ENCODE measurements at regions not wholly inside any gene's neighbourhood (a gene's known extent, or its start where the extent isn't known, plus 50 kb on each side); places are given as distances from the start of the nearest gene placed in this dataset.
"Not testable (repeated sequence)": the region's sequence is repeated elsewhere in the genome, so short reads cannot be mapped to it uniquely, and the experiment has no call there.

- no peak for TF ChIP-seq SMC3 (conservative IDR thresholded peaks at IDR 0.05; ENCODE audit: poor library complexity)
- no peak for TF ChIP-seq MXI1 (conservative IDR thresholded peaks at IDR 0.05; ENCODE audit: poor library complexity, severe bottlenecking)
- no peak for TF ChIP-seq RAD21 (conservative IDR thresholded peaks at IDR 0.05)
- no peak for TF ChIP-seq TAF1 (IDR thresholded peaks at IDR 0.05; ENCODE audit: low read depth)
- TF ChIP-seq, protein P1, sequence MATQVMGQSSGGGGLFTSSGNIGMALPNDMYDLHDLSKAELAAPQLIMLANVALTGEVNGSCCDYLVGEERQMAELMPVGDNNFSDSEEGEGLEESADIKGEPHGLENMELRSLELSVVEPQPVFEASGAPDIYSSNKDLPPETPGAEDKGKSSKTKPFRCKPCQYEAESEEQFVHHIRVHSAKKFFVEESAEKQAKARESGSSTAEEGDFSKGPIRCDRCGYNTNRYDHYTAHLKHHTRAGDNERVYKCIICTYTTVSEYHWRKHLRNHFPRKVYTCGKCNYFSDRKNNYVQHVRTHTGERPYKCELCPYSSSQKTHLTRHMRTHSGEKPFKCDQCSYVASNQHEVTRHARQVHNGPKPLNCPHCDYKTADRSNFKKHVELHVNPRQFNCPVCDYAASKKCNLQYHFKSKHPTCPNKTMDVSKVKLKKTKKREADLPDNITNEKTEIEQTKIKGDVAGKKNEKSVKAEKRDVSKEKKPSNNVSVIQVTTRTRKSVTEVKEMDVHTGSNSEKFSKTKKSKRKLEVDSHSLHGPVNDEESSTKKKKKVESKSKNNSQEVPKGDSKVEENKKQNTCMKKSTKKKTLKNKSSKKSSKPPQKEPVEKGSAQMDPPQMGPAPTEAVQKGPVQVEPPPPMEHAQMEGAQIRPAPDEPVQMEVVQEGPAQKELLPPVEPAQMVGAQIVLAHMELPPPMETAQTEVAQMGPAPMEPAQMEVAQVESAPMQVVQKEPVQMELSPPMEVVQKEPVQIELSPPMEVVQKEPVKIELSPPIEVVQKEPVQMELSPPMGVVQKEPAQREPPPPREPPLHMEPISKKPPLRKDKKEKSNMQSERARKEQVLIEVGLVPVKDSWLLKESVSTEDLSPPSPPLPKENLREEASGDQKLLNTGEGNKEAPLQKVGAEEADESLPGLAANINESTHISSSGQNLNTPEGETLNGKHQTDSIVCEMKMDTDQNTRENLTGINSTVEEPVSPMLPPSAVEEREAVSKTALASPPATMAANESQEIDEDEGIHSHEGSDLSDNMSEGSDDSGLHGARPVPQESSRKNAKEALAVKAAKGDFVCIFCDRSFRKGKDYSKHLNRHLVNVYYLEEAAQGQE (IDR thresholded peaks at IDR 0.05; ENCODE audit: borderline replicate concordance), result no peak
- TF ChIP-seq POLR2AphosphoS5 (IDR thresholded peaks at IDR 0.05), result no peak
- TF ChIP-seq, protein P2, sequence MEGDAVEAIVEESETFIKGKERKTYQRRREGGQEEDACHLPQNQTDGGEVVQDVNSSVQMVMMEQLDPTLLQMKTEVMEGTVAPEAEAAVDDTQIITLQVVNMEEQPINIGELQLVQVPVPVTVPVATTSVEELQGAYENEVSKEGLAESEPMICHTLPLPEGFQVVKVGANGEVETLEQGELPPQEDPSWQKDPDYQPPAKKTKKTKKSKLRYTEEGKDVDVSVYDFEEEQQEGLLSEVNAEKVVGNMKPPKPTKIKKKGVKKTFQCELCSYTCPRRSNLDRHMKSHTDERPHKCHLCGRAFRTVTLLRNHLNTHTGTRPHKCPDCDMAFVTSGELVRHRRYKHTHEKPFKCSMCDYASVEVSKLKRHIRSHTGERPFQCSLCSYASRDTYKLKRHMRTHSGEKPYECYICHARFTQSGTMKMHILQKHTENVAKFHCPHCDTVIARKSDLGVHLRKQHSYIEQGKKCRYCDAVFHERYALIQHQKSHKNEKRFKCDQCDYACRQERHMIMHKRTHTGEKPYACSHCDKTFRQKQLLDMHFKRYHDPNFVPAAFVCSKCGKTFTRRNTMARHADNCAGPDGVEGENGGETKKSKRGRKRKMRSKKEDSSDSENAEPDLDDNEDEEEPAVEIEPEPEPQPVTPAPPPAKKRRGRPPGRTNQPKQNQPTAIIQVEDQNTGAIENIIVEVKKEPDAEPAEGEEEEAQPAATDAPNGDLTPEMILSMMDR (IDR thresholded peaks at IDR 0.05; ENCODE audit: poor library complexity, severe bottlenecking), result no peak
- Histone ChIP-seq H3F3A (ENCODE audit: insufficient read depth, low read length, poor library complexity, severe bottlenecking) (no peaks in the 10 kb centered on the region), H2AFZ (ENCODE audit: low read depth, low read length) (no peak overlapping the region), H3K9me2 (ENCODE audit: insufficient read depth, low read length) (no peaks in the 10 kb centered on the region), H3K79me2 (replicated peaks; ENCODE audit: insufficient read depth, low read length) (no peaks in the 10 kb centered on the region), H4K20me1 (ENCODE audit: insufficient read depth) (no peaks in the 10 kb centered on the region), H3K4me2 (ENCODE audit: low read length) (no peak overlapping the region), H3K9me3 (ENCODE audit: low read length) (no peaks in the 10 kb centered on the region), H3K27me3 (ENCODE audit: insufficient read depth, low read depth, low read length) (no peaks in the 10 kb centered on the region), H3K9ac (ENCODE audit: low read length) (no peak overlapping the region), H3K36me3 (ENCODE audit: insufficient read depth, low read length) (no peaks in the 10 kb centered on the region), H3K4me3 (ENCODE audit: low read length) (no peak overlapping the region), H3K27ac (ENCODE audit: low read length) (no peak overlapping the region)
Measured at GRCh38 chrX:10702031-10702430, 81.6 kb upstream of the MID1 start.

- not testable (repeated sequence) for H3F3A ChIP-seq (ENCODE audit: insufficient read depth, low read length, poor library complexity, severe bottlenecking)
Measured at GRCh38 chrX:10706342-10706741, 86.0 kb upstream of the MID1 start.

GRCh38 chrX:10707773-10708172 lies 87.4 kb upstream of the MID1 start:
- no peaks in the 10 kb centered on the region for H3K9me3 ChIP-seq (ENCODE audit: low read length)
- no peak overlapping the region for H3K27ac ChIP-seq (ENCODE audit: low read length)
- H3K27me3 ChIP-seq (ENCODE audit: insufficient read depth, low read depth, low read length), result no peaks in the 10 kb centered on the region

More at GRCh38 chrX:10706342-10706741, 86.0 kb upstream of the MID1 start:
- H3K9me2 ChIP-seq (ENCODE audit: insufficient read depth, low read length); H3K9me3 ChIP-seq (ENCODE audit: low read length); H3K36me3 ChIP-seq (ENCODE audit: insufficient read depth, low read length); H3K4me3 ChIP-seq (ENCODE audit: low read length); H3K27me3 ChIP-seq (ENCODE audit: insufficient read depth, low read depth, low read length); H3K79me2 ChIP-seq (replicated peaks; ENCODE audit: insufficient read depth, low read length); H3K9ac ChIP-seq (ENCODE audit: low read length); H3K4me2 ChIP-seq (ENCODE audit: low read length); H4K20me1 ChIP-seq (ENCODE audit: insufficient read depth); H3K27ac ChIP-seq (ENCODE audit: low read length); H2AFZ ChIP-seq (ENCODE audit: low read depth, low read length): not testable (repeated sequence)

More at GRCh38 chrX:10707773-10708172, 87.4 kb upstream of the MID1 start:
- H3F3A ChIP-seq (ENCODE audit: insufficient read depth, low read length, poor library complexity, severe bottlenecking), result no peaks in the 10 kb centered on the region
- no peak overlapping the region for H3K9ac ChIP-seq (ENCODE audit: low read length)
- no peak overlapping the region for H3K4me3 ChIP-seq (ENCODE audit: low read length)
- TF ChIP-seq EP300 (conservative IDR thresholded peaks at IDR 0.05; ENCODE audit: poor library complexity, severe bottlenecking) (no peak), POLR2AphosphoS5 (IDR thresholded peaks at IDR 0.05) (no peak), EZH2 (IDR thresholded peaks at IDR 0.05; ENCODE audit: borderline replicate concordance, insufficient read depth, low read length, poor library complexity, severe bottlenecking) (no peak)
- TF ChIP-seq, protein P2 (IDR thresholded peaks at IDR 0.05; ENCODE audit: poor library complexity, severe bottlenecking), result no peak
- H3K4me2 ChIP-seq (ENCODE audit: low read length), result no peak overlapping the region
- no peak overlapping the region for H2AFZ ChIP-seq (ENCODE audit: low read depth, low read length)
- no peaks in the 10 kb centered on the region for H4K20me1 ChIP-seq (ENCODE audit: insufficient read depth)
- H3K36me3 ChIP-seq (ENCODE audit: insufficient read depth, low read length), result no peaks in the 10 kb centered on the region
- no peaks in the 10 kb centered on the region for H3K9me2 ChIP-seq (ENCODE audit: insufficient read depth, low read length)
- H3K79me2 ChIP-seq (replicated peaks; ENCODE audit: insufficient read depth, low read length), result no peaks in the 10 kb centered on the region

All from neural cell (in vitro differentiated cells).